ENCODE measurements at regions not wholly inside any gene's neighbourhood (a gene's known extent, or its start where the extent isn't known, plus 50 kb on each side); places are given as distances from the start of the nearest gene placed in this dataset.

GRCh38 chr3:150264561-150265279, 143.4 kb upstream of the TSC22D2 start:
- no peak for FAIRE-seq

GRCh38 chr3:150261958-150262357, 146.1 kb upstream of the TSC22D2 start:
- FAIRE-seq: no peak

GRCh38 chr3:150261418-150261817, 146.7 kb upstream of the TSC22D2 start:
- no peak for FAIRE-seq

- FAIRE-seq: no peak
Measured at GRCh38 chr3:150260398-150260710, 147.7 kb upstream of the TSC22D2 start.

GRCh38 chr3:150259526-150260397, 148.3 kb upstream of the TSC22D2 start:
- no peak for FAIRE-seq

GRCh38 chr3:150256782-150257181, 151.3 kb upstream of the TSC22D2 start:
- no peak for FAIRE-seq

- no peak for FAIRE-seq
Measured at GRCh38 chr3:150256318-150256717, 151.8 kb upstream of the TSC22D2 start.

- no peak for FAIRE-seq
Measured at GRCh38 chr3:150255826-150256225, 152.3 kb upstream of the TSC22D2 start.

GRCh38 chr3:150255413-150255812, 152.7 kb upstream of the TSC22D2 start:
- FAIRE-seq: no peak

- no peak for FAIRE-seq
Measured at GRCh38 chr3:150254309-150254708, 153.8 kb upstream of the TSC22D2 start.

- FAIRE-seq: no peak
Measured at GRCh38 chr3:150253622-150254021, 154.5 kb upstream of the TSC22D2 start.

- FAIRE-seq: no peak
Measured at GRCh38 chr3:150252462-150252861, 155.6 kb upstream of the TSC22D2 start.

- FAIRE-seq: no peak
Measured at GRCh38 chr3:150251187-150252062, 156.7 kb upstream of the TSC22D2 start.

- no peak for FAIRE-seq
Measured at GRCh38 chr3:150249779-150250470, 158.2 kb upstream of the TSC22D2 start.

GRCh38 chr3:150248888-150249681, 159.0 kb upstream of the TSC22D2 start:
- no peak for FAIRE-seq

- no peak for FAIRE-seq
Measured at GRCh38 chr3:150248116-150248887, 159.8 kb upstream of the TSC22D2 start.

GRCh38 chr3:150247441-150247840, 160.7 kb upstream of the TSC22D2 start:
- FAIRE-seq: no peak

GRCh38 chr3:150243466-150243865, 164.6 kb upstream of the TSC22D2 start:
- FAIRE-seq: no peak

- FAIRE-seq: no peak
Measured at GRCh38 chr3:150242220-150242936, 165.7 kb upstream of the TSC22D2 start.

- FAIRE-seq: no peak
Measured at GRCh38 chr3:150240891-150241290, 167.2 kb upstream of the TSC22D2 start.

Data from G401.6 (cell line).